HG03159 (cell line): ENCODE measurements at regions not wholly inside any gene's neighbourhood (a gene's known extent, or its start where the extent isn't known, plus 50 kb on each side); places are given as distances from the start of the nearest gene placed in this dataset.

Experiments
- ATAC-seq: cut with Tn5 transposase; IDR thresholded peaks from one replicate; pipeline ENCODE4 v1.9.1; 2021; ENCODE audit warnings: mild to moderate bottlenecking, moderate library complexity; ENCODE audit not compliant: unreplicated experiment

DNA sequence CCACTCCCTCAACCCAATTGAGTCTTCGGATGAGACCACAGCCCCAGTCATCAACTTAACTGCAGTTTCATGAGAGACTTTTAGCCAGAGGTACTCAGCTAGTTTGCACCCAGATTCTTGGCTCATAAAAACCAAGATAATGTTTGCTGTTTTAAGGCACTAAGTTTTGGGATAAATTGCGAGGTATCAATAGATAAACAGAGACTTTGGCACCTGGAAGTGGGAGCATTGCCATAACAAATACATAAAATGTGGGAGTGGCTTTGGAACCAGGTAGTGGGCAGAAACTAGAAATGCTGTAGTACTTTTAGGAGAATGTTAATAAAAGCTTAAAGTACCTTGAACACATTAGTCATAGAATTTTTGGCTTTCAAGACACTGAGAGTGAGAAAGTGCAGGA lies 439.8 kb downstream of the SH3GL2 start:
- no peak for ATAC-seq

DNA sequence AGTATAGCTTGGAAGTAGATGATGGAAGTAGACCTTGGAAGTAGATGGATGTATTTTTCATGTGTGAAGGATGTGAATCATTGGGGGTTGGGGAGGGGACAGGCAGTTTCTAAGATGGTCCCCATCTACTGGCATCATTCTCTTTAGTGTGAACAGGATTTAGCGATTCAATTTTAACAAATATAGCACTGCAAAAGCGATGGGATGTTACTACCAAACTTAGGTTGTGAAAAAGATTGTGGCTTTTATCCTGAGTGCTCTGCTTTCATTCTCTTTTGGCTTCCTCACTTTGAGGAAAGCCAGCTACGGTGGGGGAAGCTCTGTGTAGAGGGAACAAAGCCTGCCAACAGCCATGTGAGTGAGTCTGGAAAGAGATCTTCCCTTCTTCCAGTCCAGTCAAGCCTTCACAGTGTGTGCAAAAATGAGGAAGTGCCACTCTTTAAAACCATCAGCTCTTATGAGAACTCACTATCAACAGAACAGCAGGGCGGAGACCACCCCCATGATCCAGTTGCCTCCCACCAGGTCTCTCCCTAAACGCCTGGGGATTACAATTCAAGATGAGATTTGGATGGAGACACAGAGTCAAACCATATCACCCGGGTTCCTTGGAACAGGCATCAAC lies 441.4 kb downstream of the SH3GL2 start:
- ATAC-seq = no peak

GRCh38 chr9:18022642-18023041 lies 443.8 kb downstream of the SH3GL2 start:
- no peak for ATAC-seq

DNA sequence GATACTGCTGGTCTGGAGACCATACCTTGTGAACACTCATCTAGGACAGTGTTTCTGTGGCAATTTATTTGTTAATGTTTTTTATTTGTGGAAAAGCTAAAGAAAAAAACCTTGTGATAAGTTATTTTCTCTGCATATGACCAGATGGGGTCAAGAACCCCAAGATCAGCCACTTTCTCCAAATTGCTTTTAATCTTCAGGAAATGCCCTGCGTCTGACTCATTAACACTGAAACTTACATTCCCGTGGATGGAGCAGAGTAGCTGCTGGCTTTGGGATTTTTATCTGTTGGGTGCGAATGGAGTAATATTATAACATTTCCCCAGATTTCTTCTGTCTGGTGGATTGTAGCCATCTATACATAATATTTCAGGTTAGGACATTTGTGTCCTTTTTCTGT lies 444.5 kb downstream of the SH3GL2 start:
- no peak for ATAC-seq

- no peak for ATAC-seq
Observed at GRCh38 chr9:18032636-18033035, 441.3 kb upstream of the ADAMTSL1 start.

GRCh38 chr9:18036422-18037187 lies 437.3 kb upstream of the ADAMTSL1 start:
- no peak for ATAC-seq

DNA sequence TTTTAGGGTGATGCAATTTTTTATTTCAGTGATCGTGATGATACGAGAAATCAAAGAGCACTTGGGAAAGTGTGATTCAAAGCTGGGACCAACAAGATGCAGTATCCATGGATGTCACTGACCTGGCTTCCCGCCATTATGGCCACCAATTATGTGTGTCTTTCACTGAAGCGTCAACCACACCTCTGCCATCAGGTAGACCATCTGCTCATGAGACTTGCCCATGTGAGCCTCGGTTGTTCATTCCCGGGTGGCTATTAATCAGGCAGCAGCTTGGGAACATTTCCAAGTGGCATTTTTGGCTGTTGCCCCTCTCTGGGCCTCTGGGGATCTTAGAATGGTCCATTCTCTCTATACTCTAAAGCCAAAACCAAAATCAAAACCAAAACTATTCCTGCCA lies 436.0 kb upstream of the ADAMTSL1 start:
- no peak for ATAC-seq

GRCh38 chr9:18040327-18040726 lies 433.6 kb upstream of the ADAMTSL1 start:
- ATAC-seq = no peak

- ATAC-seq = no peak
Observed at GRCh38 chr9:18043978-18044377, 430.0 kb upstream of the ADAMTSL1 start.

DNA sequence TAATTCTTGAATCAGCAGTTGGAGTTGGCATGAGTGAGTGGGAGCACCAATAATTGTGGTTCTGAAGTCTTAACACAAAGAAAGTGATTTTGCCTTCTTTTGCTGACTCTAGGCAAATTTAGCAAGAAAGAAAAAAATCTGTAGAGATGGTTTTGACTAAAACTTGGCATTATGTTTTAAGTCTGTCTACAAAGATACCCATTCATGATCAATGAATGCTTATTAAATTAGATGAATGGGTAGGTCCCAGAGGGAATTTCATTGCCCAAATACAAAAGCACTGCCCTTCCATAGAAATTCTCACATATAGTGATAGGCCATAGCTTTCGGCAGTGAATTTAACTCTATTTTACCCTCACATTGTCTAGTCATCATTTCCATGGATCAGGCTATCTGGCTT lies 428.6 kb upstream of the ADAMTSL1 start:
- no peak for ATAC-seq

DNA sequence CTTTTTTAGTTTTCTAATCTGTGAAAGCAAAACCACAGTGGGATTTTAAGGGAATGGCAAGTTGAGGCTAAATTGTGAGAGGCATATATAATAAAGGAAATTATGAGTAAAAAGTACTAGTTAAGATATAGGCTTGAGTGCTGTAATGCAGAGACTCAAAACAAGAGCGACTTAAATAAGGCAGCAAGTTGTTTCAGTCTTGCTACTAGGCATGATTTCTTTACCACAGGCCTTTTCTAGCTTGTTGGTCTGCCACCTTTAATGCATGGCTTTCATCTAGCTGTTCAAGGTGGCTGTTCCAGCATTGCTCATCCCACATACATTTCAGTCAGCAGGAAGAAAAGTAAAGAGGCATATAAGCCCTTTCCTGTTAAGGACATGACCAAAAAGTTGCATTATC lies 427.9 kb upstream of the ADAMTSL1 start:
- ATAC-seq = no peak

DNA sequence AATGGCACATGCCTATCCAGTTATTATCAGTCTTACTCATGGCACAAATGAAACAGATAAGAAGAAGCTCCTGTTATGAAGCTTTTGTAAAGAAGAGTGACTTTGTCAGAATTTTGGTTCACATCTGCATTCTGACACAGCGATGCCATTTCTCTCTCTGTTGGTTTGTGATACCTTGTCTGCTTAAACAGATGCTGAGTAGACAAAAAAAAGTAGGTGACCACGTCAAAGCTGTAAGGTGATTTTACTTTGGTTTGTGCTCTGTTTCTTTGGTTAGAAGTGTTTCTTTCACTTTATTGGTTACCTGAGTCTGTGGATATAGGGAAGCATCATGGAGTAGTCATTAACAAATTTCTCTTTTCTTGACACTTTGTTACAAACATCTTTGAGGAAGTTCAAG lies 422.3 kb upstream of the ADAMTSL1 start:
- no peak for ATAC-seq

GRCh38 chr9:18052060-18052459 lies 421.9 kb upstream of the ADAMTSL1 start:
- no peak for ATAC-seq

DNA sequence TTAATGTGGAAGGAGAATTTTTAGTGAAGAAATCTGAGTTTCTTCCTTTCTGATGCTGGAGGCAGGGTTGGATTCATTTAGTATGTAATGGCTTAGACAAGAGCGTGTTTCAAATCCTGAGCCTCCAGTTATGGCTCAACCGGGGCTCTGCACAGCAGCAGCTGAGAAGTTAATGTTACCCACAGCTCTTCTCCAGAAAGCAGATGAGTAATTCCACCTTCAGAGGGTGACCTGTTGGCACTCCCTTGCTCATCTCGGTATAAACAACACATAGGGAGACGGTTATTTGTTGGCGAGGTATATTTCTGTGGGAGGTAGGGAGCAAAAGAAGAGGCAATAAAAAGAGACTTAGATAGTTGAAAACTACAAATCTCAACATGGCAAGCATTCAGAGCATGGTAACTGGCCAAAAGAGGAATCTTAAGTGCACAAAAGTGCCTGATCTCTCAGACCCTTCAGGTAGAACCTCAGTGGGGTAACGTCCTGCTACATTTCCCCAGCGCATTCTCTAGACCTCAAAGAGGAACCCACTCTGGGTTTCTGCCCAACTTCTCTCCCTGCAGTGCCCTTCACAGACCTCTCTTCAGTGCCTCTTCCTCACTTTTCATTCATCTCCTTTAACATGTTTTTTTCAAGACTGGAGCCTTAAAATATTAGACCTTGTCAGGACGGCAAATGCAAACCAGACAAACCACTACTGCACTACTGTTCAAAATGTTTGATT lies 417.5 kb upstream of the ADAMTSL1 start:
- no peak for ATAC-seq

- ATAC-seq = peak; percentile 83
Observed at GRCh38 chr9:18056993-18057369, 417.0 kb upstream of the ADAMTSL1 start.

DNA sequence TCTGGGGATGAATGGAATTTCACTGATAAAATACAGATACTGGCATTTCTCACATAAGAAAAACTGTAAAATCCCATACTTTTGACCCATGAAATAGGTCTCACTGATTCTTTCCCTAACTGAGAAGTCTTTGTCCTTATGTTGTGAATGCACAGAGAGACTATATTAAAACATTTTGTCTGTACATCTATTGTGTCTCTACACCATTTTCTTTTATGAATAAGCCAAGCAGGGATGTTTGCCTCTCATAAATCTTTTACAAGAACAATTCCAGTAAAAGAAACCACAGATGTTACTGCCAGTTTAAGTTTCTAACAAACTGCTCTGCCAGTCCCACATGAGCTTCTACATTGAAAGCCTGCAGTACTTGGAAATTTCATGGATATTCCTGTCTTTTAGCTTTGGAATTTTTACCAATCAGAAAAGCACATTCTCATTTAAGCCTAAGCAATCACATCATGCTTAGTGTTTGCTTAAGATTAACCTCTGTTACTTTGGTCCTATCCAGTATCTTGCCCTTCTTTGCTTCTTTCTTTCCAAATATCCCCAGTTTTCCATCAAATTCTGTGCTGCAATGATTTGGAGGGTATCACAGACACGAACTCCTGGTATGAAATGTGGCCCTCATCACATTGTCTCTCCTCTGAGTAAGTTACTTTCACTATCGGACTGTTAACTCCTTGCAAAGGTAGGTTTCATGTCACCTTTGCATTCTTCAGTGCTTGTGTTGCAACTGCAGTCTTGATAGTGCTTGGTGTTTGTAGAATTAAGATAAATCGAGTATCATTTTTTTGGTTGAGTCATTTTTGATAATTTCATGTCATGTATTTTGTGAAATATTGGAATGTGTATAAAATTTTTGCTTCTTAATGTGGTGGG lies 415.1 kb upstream of the ADAMTSL1 start:
- no peak for ATAC-seq

DNA sequence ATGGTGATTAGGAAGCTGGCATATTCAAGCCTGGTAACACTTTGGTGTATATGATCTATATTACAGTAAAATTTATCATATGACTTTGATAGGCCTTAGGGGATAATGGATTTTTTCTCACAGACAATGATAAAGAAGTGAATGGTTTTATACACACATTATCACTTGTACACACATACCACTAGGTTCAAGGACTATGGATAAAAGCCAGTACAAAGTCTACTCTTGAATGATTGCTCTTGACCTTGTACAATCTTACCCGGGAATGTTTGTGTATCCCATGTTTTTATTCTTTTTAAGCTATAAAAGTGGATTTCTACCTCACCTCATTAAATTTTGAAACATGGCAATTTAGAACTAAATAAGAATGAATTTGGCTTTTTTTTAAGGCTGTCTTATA lies 414.5 kb upstream of the ADAMTSL1 start:
- ATAC-seq = no peak

GRCh38 chr9:18060269-18060934 lies 413.6 kb upstream of the ADAMTSL1 start:
- no peak for ATAC-seq

DNA sequence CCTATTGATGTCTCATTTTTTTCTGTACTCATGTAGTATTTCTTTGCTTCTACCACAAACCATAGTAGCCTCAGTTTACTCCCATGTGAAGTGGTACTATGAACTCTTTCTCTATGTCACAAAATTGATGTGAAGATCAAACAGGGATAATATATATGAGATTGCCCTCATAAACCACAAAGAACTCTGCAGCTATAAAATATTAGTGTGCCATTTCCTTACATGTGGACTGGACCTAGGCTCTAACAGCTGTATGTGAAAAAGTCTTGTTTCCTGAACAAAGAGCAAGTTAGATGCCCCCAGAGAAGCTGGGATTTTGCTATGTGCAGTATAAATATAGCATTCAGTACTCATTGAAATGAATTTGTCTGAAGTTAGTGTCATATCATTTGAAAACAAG lies 412.6 kb upstream of the ADAMTSL1 start:
- no peak for ATAC-seq

GRCh38 chr9:18061856-18062255 lies 412.1 kb upstream of the ADAMTSL1 start:
- ATAC-seq = no peak
